Hematopoietic multipotent progenitor cell treated with erythropoietin and hydrocortisone succinate and interleukin-3 and kit ligand, for 6 days (in vitro differentiated cells): ENCODE measurements at regions not wholly inside any gene's neighbourhood (a gene's known extent, or its start where the extent isn't known, plus 50 kb on each side); places are given as distances from the start of the nearest gene placed in this dataset.
A peak's percentile ranks its signal among the peaks of the same experiment; 100 is the strongest.

ENCODE experiments used
- DNase-seq: peaks from one replicate; pipeline ENCODE4 v3.0.0-alpha.2; 2015

DNA sequence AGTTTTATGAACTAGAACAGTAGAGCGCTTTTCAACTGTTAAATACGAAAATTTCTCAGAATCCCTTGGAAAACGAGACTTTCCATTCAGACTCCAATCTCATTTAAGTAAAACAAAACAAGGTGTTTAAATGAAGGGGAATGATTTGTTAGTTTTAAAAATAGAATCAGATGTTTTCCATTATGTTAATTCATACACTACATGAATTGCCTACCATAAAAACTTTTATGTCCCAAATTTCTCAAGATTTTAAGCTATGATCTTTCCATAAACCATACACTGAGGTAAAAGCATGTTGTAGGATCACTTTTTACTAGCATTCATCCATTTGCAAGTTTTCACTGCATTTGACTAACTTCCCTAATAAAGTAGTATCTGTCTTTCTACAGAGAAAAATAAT, 180.3 kb upstream of the ZP4 start:
- no peak for DNase-seq

DNA sequence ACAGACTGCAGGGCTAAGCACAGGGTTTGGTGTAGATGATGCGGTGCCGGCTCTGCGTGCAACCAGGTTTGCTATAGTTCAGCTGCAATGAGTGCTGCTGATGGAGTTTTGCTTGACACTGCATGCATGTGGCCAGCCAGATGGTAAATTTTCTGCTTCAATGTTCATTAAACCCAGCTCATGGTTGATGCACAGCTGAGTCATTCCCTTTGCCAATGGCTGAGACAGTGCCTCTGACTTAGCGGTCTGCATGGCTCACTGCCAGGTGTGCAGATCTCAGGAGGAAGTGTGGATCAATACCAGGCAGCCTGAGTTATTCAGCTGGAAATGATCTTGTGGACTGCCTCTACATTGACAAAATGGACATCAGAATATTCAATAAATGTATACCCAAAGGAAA, 172.7 kb upstream of the ZP4 start:
- DNase-seq = peak; percentile 1

DNA sequence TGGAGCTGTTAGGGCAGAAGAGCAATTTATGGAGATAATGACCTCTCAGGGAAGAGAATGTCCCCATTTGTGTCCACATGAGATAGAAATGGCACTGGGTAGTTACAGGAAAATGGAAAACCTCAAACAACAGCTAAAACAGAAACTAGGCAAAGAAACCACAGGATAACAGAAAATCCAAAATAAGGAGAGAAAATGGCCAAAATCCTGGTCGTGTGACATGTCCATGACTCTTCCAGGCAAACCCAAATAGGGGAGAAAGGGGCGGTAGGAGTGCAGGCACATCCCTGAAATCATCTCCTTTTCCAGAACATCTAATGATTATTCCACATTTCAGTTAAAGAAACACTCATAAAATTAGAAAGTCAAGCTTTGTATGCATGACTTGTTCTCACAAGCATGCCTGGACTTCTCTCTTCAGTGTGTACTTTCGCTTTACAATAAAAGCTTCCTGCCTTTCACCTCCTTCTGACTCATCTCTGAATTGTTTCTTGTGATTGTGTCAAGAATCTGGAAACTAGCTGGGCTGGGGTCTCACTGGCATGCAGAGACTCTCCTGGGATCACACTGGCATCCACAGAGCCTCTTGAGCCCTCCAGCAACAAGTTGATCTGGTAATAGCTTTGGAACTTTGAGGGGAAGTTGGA, 171.4 kb upstream of the ZP4 start:
- no peak for DNase-seq

DNA sequence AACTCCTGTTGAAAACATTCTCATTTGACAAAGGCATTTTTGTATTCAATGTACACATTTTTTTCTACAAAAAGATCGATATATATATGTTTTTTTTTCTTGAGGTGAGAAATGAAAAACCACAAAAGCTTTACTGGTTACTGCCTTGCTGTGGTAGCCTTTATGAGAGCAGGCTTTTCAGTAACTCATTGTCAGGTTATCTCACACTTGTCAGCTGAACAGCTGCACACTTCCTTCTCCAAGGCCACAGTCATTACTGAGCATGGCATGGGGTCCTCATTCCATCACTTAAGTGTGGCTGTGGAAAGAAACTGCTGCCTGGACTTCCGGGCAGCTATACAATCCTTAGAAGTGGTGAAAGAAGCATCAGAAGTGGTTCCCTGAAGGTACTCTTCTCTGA, 169.3 kb upstream of the ZP4 start:
- no peak for DNase-seq

DNA sequence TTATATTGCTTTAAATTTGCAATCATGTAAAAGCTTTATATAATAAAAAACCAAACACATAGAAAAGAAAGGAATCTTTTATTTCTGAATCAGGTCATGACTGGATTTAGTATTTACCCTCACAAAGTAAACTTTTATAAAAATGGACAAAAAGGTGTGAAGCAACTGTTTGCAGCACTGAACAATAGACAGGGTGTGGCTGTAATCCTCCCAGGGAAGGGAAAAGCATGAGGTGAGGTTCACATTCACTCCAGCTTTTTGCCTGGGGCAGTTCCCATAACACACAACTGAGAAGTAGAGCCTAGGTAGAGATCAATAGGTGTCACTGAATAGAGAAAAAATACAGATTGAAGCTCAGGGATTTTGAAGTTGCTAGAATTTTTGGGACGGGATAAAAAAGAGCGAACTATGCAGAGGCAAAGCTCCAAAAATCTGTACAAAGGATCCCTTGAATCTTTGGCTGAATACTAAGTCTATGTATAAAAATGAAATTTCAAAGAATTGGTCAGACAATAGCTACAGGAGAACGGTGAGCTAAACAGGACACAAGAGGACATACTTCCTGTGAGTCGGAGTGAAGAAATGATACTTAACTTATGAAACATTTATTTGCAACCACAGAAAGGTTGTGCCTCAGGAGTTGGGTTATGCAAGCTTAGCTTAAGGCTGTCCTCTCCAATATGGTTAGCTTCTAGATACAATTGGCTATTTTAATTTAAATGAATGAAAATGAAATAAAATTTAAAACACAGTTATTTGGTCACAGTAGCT, 162.0 kb upstream of the ZP4 start:
- no peak for DNase-seq

DNA sequence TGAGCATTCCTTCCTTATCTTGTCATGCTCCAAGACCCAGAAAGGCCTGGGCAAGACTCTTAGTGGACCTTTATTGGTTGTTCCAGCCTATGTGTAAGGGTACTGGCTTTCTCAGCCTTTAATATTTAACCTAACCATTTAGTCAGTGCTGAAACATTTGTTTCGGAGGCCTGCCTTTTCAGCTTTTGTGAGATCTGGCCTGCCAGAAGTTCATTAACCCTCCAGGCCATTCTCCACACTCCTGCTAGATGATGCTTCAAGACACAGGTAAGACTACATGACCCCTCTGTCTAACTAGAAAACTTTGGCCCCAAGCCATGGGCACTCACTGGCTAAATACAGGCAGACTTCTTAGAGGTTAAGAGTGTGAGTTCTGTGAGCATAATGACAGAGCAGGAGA, 138.4 kb upstream of the ZP4 start:
- DNase-seq = no peak

DNA sequence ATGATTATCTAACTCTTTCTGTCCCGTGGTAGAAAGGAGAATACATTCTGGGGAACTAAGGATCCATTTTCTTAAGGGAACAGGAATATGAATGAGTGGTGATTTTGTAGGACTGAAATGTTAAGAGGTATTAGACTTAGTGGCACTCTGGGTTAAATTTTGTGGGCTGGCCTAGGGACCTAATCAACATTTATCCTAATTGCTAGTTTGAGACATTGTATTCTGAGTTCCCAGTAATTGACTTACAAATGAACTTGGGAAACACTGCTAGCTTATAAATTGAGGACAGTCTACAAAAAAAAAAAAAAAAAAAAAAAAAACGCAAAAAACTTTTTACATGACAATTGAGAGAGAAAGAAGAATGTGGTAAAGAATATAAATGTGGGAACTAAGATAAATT, 136.6 kb upstream of the ZP4 start:
- DNase-seq = no peak

DNA sequence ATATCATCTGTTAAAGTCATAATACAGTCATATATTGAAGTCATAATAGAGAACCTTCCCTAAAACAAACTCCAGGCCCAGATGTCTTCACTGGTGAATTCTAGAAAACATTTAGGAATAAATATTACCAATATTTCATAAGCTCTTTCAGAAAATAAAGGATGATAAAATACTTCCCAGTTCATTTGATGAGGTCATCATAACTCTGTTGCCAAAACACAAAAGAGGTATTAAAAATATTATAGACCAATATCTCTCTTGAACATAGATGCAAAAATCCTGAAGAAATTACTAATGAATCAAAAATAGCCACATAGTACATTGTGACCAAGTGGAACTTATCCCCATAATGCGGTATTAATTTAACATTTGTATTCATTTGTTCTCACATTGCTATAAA, 132.4 kb upstream of the ZP4 start:
- DNase-seq = no peak

DNA sequence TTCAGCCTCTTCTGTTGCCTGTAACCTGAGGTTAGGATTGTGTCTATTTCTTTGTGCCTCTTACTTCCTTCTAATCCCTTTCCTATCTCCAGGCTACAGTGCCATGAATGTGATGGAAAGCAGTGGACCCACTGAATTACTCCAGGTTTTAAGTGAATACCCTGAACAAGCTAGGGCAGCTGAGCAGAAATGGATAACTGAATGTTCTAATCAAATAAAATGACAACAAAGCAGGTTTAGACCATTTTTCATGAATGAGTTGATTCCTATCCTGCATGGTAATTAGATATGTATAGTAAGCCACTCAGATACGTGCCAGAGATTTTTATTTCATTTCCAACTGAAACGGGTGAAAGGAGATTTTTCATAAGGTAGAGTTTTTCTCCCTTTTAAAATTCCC, 127.5 kb upstream of the ZP4 start:
- no peak for DNase-seq

DNA sequence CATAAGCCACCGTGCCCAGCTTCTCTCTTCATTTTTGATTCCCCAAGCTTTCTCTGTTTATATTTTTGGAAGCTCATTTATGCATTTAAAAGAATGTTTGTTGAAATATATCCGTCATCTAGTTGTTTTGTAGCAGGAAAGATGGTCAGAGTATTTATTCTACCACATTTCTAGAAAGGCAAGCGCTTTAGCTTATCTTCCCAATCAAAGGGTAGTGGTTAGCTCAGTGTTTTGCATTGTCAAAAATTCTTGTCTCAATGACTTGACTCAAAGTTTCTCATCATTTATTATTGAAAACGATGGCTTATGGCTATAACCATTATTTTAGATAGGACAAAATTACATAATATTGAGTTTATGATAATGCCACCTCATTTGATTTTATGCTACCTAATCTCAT, 116.1 kb upstream of the ZP4 start:
- no peak for DNase-seq

DNA sequence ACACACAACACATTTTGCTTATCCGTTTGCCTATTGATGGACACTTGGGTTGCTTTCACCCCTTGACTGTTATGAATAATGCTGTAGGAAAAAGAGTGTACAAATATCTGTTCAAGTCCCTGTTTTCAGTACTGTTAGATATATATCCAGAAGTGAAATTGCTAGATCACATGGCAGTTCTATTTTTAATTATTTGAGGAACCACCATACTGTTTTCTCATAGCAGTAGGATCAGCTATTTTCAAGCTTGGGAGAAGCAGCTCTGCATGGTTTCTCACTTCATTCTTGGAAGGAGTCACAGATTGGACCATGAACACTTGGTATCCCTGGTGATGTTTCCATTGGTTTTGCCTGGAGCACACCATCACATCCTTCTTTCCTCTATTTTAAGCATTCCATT, 114.4 kb upstream of the ZP4 start:
- no peak for DNase-seq

DNA sequence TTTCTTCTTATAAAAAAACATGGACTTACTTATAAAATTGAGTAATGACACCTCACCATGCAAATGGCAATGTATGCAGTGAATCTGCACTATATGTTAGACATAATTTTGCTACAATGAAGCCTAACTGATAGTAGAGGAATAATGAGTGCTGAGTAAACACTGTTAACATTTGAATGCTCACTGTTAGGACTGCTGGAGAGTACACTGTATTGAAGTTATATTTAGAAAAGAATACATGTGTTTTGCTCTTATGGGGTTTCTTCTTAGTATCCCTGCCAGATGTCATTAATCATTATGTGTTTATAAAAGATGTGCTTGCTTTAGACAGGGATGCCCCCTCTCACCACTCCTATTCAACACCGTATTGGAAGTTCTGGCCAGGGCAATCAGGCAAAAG, 111.1 kb upstream of the ZP4 start:
- DNase-seq = no peak

DNA sequence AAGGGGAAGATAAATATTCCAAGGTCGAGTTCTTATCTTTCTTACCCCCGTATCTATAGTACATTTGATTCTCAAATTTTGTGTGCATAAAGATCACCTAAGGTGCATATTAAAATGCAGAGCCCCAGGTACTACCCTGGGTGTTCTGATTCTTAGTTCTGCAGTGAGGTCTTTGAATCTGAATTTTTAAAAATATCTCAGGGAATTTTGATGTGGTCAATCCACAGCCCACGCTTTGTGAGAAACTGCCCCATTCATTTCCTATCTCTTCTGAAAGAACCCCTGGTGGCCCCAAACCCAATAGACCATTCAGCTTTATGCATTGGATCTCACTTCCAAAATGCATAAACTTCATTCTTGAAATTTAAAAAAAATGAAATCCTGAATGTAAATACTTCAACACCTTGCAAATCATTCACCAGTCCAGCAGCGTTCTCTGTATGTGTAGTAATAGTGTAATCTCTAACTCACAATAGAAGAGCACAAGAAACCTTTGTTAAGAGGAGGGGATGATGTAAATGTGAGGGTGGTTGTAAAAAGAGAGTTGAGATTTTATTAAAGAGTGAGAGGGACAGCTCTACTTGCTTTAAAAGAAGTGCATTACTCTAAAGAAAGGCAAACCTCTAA, 108.8 kb upstream of the ZP4 start:
- no peak for DNase-seq

DNA sequence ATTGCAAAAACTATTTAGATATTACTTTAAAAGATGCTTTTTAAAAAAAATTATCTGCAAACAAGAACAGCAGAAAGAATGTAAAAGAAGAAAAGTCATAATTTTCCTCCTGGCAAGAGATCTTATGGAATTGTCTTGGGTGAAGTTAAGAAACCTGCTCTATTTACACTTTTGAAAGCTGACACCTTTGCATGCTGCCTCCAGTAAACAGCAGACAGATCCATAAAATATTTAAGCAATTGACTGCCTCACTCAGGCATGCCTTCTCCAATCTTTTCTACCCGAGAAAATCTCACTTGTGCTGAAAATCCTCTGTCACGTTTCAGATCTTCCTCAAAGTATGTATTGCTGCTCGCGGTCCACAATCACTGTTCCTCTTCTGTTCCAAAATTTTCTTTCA, 107.9 kb upstream of the ZP4 start:
- no peak for DNase-seq

DNA sequence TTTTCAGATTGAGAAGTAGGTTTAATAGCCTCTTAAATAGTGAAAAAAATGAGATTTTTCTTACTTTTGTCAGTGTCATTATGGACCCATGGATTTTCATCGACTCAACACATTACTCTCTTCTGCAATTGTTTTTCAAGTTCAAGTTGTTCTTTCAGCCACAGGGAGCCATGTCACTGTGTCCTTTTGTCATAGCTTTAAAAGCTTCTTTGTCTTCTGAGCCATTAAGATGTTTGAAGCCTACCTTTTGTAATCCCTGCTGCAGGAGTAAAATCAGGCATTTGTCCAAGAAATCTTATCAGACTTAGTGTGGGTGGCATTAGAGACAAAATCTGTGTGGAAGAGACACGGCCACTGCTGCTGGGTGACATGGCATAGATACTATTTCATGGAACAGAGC, 92.8 kb upstream of the ZP4 start:
- no peak for DNase-seq

DNA sequence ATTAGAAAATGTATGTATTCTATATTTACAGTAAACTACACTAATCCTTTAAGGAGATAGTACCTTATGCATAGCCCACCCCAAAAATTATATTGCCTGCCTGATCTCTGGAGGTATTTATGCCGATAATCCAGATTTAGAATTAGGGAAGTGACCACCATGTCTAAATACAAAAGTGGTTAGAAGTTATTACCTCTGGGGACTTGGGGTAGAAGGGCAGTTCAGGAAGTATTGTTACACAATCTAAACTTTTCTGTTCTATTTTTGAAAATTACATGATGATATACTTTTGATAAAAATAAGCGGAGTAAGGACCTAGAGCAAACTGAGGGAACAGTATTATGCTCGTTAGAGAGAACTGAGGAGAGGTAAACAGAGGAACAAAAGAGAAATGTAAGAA, 90.5 kb upstream of the ZP4 start:
- DNase-seq = no peak

DNA sequence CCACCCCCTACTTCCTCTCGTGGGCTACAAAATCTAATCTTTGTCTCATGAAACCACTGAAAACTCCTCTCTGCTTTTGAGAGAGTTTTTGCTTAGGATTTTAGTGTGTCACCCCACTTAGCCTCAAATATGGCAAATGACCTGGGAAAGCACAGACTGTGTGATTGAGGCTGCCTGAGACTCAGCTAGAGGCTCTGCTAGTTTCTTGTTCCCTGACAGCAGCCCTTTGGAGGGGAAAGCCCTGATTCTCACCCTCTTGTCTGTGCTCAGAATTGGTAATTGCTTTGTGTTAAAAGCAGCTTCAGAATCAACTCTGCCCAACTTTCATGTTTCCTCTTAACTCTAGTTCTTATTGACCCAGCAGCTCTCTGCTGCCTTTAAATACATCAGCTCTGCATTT, 85.6 kb upstream of the ZP4 start:
- DNase-seq = no peak

DNA sequence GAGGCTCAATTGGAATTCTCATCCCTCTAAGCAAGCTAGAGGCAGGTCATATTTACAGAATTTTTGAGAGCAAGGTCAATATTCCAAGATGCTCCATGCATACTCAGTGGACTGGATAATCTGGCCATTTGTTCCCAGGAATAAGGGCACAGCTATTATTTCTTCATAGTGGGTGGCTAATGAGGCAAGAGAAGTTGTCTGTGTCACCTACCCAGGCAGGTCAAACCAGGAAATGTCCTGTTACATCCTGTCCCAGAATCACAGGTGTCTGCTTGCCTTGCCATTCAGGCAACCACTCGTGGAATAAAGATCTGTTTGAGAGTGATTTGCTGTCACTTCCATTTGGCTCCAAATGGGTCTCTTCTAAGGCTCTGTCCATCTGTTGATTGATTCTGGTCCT, 85.2 kb upstream of the ZP4 start:
- DNase-seq = no peak

DNA sequence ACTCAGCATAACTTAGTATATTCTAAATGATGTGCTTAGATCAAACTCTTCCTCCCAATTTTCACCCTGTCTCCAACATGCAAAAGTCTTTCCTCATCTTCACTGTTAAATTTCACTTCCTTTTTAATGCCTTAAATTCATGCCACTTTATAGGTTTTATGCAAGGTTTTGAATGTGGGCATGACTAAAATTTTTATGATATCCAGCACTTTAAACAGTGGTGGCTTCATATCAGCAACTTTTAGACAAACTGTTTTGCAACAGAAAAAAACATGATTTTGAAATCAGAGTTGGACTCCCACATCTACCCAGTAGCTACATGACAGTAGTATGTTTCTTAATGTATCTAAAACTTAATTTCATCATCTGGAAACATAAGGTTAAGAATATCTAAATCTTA, 84.7 kb upstream of the ZP4 start:
- no peak for DNase-seq

DNA sequence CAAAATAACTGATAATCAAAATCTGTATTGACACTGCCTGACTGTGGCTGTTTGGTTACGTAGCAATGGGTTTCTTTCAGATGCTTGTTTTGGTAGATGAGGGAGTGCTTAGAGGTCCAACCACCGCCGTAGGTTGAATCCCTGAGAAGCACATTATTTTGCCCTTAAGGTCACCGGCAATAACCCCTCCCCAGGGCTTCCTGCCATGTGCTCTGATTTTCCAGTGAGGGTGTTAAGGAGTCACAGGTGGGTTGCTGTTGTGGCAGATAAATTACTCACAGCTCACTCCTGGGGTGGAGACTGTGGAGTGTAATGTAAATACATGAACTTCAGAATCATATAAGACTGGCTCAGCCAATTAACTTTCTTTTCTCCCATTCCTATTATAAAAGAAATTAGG, 81.5 kb upstream of the ZP4 start:
- DNase-seq = no peak

DNA sequence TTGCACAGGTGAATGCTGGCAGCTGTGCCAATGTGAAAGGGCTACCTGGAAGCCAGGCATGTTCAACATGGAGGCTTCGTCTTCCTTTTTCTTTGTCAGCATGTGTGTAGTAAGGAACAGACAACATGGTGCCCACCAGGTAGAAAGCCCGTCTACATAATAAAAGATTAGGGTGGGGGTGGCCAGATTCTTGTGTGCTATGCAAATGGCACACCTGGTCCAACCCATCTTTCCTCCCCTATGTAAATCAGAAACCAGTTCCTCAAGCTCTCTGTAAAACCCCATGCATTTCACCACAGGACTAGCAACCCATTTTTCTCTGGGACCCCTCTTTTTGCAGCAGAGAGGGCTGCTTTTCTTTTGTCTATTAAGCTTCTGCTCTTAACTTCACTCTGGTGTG, 72.3 kb upstream of the ZP4 start:
- DNase-seq = no peak

DNA sequence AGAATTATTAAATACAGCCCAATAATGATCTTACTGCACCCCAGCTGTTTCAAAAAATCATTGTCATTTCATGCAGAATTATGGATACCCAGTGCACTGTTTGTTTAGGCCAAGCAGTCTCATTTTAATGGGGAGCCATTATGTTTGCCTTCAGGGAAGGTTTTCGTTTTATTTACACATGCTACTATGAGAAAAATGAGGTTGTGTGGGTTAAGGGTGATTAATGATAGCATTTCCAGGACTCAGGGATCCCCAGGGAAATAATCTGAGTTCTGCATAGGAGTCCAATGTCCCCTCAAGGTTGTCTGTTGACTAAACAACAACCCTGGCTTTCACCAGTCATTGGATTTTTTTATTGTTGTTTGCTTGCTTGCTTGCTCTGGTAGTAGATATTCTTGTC, 71.0 kb upstream of the ZP4 start:
- no peak for DNase-seq

DNA sequence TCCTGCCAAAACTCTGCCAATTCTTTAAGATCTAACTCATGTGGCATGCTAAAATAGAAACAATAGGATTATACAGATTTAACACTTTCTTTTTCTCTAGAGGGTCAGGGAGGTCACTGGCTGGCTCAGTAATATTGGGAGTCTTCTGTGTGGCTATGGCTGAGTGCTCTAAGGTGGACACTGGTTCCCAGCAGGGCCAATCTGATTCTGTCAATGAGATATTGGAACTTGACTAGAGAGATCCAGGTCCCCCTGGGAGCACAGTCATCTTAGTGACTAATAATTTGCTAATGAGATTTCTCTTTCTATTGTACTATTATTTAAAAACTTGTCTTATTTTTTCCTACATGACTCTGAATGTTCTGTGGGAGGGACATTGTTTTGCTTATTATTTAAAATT, 69.1 kb upstream of the ZP4 start:
- no peak for DNase-seq

DNA sequence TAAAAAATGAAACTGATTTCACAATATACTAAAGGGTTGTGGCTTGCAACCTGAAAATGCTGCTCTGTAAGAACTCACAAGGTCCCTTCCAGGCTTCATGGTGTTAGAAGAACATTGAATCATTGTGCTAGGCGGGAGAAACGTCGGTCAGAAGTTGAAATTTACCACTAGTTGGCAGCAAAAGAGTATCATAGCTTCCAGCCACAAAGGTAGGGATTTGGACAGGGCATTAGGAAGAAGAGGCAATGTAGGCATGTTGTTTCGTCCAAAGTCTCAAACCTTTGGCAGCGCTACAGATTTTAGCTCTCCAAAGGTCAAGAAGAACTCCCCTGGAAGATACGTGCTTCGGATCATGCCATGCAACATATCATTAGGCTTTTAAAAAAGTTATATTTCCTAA, 62.5 kb upstream of the ZP4 start:
- no peak for DNase-seq
